ENCODE measurements at regions not wholly inside any gene's neighbourhood (a gene's known extent, or its start where the extent isn't known, plus 50 kb on each side); places are given as distances from the start of the nearest gene placed in this dataset.

DNA sequence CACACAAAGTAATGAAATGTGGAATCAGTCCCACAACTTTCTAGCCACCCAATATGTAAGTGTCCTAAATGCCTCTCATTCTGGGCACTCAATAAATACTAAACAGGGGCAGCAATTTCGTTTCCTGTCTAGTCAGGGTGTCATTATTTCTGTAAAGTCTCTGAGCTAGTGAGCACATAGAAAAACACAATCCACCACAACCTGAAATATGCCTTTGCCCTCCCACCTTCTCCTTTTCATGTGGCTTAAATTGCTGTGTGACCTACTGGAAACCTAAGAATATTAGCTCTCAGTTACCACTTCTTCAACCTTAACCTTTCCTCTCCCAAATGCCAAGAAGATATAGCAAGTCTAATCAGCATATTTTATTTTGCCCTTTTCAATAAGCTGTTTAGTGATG is 456.3 kb upstream of the KCNMB2 start:
- TF ChIP-seq, protein P1, sequence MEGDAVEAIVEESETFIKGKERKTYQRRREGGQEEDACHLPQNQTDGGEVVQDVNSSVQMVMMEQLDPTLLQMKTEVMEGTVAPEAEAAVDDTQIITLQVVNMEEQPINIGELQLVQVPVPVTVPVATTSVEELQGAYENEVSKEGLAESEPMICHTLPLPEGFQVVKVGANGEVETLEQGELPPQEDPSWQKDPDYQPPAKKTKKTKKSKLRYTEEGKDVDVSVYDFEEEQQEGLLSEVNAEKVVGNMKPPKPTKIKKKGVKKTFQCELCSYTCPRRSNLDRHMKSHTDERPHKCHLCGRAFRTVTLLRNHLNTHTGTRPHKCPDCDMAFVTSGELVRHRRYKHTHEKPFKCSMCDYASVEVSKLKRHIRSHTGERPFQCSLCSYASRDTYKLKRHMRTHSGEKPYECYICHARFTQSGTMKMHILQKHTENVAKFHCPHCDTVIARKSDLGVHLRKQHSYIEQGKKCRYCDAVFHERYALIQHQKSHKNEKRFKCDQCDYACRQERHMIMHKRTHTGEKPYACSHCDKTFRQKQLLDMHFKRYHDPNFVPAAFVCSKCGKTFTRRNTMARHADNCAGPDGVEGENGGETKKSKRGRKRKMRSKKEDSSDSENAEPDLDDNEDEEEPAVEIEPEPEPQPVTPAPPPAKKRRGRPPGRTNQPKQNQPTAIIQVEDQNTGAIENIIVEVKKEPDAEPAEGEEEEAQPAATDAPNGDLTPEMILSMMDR (IDR thresholded peaks at IDR 0.05): no peak
- DNase-seq (ENCODE audit: low spot score): no peak
- no peak for ATAC-seq (ENCODE audit: low FRiP score)

DNA sequence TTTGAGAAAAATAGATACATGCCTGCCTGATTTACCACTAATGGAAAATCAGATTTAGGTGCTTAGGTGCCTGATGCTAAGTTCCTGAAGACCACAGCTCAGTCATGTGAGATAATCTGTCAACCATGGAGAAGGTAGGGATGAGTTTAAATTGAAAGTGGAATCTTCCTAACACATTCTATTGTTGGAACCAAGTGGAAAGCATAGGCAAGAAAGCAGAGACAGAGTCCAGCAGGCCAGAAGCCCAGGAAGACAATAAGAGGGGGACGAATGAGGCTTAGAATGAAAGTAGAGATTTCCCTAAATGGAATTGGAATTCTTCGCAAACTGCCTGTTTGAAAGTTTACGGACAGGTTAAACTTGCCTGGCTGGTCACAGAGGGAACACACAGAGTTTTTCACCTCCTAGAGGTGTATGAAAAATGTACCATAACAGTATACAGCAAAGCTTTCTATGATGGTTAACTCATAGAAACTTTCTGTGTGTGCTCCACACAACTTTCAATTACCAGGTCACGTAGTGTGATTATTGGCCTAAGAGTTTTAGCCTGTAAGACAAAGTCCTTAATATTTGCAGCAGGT is 453.8 kb upstream of the KCNMB2 start:
- no peak for DNase-seq (ENCODE audit: low spot score)
- TF ChIP-seq, protein P1 (IDR thresholded peaks at IDR 0.05): no peak
- ATAC-seq (ENCODE audit: low FRiP score): no peak

DNA sequence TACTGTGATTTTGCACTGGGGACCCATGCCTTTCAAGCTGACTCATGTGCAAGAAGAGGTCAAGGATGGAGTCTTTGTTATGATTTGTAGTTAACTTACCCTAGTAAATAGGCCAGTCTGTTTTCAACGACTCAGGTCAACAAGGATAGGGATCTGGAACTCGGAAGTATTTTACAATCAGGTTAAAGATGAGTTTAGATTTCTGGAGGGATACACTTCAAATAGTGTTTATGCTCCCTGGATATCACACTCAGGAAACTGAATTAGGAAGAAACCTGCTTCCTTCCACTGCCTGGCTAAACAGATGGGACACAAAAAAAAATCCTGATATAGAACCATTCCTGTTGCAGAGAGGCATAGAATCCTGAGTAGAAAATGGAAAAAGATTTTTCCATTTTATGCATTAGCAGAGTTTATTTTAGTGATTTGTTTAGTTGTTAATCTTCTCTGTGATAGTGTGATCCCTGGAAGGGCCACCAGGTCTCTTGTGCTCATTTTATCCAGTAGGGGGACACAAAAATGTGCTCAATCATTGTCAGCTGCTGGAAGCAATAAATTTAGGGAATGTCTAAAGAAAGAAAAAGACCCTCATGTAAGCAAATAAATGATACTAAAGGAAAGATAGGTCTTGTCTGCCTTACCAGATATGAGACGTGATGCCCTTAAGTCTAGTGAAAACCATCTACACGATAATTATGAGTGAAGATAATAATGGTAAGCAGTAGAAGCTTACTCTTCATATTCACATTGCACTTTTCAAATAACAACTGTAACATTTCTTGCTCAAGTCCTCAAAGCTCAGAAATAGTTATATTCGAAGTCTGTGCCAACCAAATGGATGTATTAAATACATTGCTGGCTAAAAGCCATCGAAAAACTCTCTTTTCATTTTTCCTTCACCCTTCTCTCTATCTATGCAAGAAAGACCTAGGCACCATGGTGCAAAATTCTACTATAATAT is 452.1 kb upstream of the KCNMB2 start:
- DNase-seq (ENCODE audit: low spot score) (no peak), ATAC-seq (ENCODE audit: low FRiP score) (no peak)
- TF ChIP-seq, protein P1 (IDR thresholded peaks at IDR 0.05): no peak

DNA sequence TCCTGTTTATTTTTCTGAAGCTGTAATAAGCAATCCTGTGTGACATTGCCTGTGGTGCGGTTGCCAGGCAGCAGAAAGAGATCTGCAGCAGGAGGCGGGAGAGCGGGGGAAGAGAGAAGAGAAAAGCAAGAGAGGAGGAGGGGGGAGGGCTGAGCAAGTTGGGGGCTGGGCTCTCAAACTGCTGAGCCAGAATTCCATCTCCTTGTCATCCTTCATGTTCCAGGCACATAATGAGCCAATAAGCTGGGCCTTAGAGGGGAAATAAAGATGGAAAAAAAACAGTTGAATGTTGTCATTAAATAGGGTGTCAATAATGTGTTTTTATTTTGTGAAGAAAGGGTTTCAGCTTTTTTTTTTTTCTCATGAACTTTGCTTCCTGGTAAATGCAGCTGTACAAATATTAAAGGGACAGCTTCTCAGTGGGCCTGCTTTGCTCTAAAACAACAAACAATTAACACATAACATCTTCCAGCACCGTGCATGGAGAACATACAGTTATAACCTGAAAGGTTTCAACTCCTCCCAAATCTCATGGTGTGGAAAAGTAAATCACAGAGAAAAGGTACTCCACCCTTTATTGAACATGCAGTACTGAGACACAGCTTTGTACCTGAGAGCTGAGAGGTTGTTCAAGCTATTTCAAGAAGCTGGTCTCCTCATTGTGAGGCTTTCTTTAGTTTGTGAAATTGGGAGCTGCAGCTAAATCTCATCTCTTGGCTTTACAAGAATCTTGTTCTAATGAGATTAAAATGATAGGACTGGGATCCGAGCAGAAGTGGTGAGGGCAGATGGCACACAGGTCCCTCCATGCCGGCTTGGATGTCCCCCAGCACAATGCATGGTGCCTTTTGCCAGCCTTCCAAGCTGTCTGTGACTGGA is 451.1 kb upstream of the KCNMB2 start:
- TF ChIP-seq, protein P1 (IDR thresholded peaks at IDR 0.05): no peak
- no peak for DNase-seq (ENCODE audit: low spot score)
- ATAC-seq (ENCODE audit: low FRiP score): no peak

GRCh38 chr3:178085817-178086123 is 450.5 kb upstream of the KCNMB2 start:
- ATAC-seq (ENCODE audit: low FRiP score) (no peak), DNase-seq (ENCODE audit: low spot score) (no peak)
- TF ChIP-seq, protein P1 (IDR thresholded peaks at IDR 0.05): no peak

GRCh38 chr3:178086144-178086825 is 450.0 kb upstream of the KCNMB2 start:
- DNase-seq (ENCODE audit: low spot score): no peak
- TF ChIP-seq, protein P1 (IDR thresholded peaks at IDR 0.05): no peak
- ATAC-seq (ENCODE audit: low FRiP score): no peak

All from omental fat pad (tissue), 3 donors.